ENCODE measurements at regions not wholly inside any gene's neighbourhood (a gene's known extent, or its start where the extent isn't known, plus 50 kb on each side); places are given as distances from the start of the nearest gene placed in this dataset.
A peak's percentile ranks its signal among the peaks of the same experiment; 100 is the strongest.
"Not testable (repeated sequence)": the region's sequence is repeated elsewhere in the genome, so short reads cannot be mapped to it uniquely, and the experiment has no call there.

DNA sequence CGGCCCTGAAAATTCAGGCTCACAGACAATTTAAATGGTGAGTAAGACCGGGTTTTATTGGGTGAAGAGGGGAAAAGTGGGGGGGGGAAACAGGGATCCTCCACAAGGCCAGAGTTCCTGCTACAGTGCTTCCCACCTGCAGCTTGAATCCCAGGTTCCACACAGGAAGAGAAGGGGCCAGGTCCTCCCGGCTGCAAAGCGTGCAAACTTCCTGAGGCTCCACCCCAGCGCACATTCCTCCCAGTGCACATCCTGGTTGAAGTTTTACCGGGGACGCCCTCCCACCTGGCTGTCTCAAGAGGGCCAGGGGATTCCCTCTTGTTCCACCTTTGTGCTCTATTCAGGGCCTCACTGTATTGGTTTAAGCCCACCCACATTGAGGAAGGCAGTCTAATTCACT, 347.7 kb upstream of the REG3G start:
- DNase-seq (ENCODE audit: low read depth in 4 of 4, low spot score in 2 of 4) = no peak

DNA sequence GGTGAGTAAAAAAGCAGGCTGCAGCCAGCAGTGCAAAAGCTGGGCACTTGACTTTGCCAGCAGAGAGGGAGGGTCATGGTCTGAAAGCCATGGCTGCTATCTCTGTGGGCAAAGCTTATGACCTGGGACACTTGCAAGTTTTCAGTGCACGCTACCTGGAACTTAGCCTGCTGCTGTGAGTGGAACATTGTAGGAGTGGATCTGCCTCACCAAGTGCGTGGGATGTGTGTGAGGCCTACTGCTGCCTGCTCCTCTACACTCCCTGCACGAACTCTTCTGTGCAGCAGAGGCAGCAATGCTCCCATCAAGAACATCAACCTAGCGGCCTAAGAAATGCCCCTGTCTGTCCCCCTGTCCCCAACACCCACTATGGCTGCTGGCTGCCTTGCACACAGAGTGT, 344.1 kb upstream of the REG3G start:
- DNase-seq (ENCODE audit: low read depth in 4 of 4, low spot score in 2 of 4) = no peak

GRCh38 chr2:78682781-78683180, 342.7 kb upstream of the REG3G start:
- no peak for DNase-seq (ENCODE audit: low read depth in 4 of 4, low spot score in 2 of 4)

DNA sequence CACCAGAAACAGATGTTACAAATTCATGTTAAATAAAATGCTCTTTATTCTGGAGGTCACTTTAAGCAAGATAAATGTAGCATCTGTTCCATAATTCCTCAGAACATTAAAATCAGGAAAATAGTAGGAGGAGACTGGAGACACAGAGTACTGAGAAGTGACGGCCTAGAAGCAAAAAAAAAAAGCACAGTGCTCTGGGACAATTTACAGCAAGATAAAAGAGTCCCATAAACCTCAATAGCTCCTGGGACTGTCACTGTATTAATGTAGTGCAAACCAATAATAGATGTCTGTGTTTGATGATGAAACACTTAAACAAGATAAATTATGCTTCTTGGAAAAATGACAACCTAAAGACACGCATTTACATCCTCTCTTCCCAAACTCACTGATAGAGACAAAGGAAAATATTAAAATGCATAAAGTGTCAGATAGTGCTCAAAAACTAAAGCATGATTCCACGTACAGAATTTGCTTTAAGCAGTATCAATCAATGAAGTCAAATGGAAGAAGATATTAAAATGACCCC, 338.8 kb upstream of the REG3G start:
- peak in 1 of 4 donors; percentile 7 for DNase-seq (ENCODE audit: low read depth in 4 of 4, low spot score in 2 of 4)

DNA sequence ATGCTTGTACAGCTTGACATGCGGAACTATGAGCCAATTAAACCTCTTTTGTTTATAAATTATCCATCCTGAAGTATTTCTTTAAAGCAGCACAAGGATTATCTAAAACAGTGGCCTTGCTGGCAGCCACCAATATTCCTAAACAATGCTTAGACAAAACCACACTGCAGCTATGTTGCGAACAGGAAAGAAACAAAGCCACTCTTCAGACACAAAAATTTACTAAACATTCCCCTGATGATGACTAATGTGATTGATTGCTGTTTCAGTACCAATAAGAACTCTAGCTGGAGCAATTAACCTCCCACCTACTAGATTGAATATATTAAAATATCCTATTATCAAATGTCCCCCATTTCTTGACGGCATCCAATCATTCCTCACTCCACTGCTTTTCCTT, 325.8 kb upstream of the REG3G start:
- no peak for DNase-seq (ENCODE audit: low read depth in 4 of 4, low spot score in 2 of 4)

- DNase-seq (ENCODE audit: low read depth in 4 of 4, low spot score in 2 of 4) = no peak
These were observed 324.0 kb upstream of the REG3G start for GRCh38 chr2:78701546-78701945.

- DNase-seq (ENCODE audit: low read depth in 4 of 4, low spot score in 2 of 4) = no peak
These were observed 317.6 kb upstream of the REG3G start for GRCh38 chr2:78707776-78708386.

DNA sequence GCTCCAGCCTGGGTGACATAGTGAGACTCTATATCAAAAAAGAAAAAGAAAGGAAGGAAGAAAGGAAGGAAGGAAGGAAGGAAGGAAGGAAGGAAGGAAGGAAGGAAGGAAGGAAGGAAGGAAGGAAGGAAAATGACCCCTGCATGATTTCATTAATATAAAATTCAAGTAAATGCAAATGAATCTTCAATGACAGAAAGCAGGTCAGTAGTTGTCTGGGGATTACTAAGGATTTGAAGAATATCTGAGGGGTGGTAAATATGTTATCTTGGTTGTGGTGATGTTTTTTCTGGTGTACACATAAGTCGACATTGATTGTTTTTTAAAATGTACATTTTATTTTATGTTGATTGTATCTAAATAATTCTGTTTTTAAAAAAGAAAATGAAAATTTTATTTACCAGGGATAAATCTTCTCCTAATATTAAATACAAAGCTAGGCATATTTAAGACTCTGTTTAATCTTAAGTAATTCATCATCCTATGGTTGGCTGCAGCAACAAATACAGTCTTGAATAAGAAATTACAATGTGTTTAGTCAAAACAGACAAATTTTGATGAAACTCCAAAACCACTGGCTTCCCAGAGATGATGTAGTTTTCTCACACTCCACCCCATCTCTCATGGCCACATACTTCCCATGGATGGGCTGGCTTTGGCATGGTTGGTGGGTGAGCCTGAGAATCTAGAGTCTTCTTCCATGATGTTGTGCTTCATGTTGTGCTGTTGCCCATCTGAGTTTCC, 314.7 kb upstream of the REG3G start:
- no peak for DNase-seq (ENCODE audit: low read depth in 4 of 4, low spot score in 2 of 4)

DNA sequence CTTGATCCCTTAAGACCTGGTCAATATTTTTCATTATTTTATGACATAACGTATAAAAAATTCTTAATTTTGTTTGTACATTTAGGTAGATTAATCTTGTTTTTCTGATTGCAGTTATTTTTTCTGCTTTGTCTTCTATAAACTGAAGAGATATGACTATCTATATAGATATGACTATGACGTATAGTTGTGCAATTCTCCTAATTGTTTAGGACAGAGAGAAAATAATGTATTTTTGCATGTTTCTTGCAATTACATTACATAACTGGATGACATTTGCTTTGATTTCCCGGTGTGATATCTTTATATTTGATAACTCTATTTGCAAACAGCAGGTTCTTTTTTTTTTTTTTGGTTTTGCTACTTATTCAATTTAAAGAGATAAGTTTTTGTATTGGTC, 310.2 kb upstream of the REG3G start:
- no peak for DNase-seq (ENCODE audit: low read depth in 4 of 4, low spot score in 2 of 4)

GRCh38 chr2:78718024-78718423, 307.5 kb upstream of the REG3G start:
- no peak for DNase-seq (ENCODE audit: low read depth in 4 of 4, low spot score in 2 of 4)

DNA sequence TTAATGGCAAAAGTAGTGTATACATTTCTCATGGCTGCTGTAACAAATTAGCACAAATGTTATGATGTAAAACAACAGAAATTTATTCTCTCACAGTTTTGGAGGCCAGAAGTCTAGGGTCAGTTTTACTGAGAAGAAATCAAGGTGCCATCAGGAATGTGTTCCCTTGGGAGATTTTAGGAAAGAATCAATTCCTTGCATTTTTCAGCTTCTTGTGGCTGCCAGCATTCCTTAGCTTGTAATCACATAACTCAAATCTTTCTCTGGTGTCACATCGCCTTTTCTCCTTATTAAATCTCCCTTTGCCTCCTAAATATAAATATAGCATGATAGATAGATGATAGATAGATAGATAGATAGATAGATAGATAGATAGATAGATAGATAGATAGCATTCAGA, 307.0 kb upstream of the REG3G start:
- no peak for DNase-seq (ENCODE audit: low read depth in 4 of 4, low spot score in 2 of 4)

GRCh38 chr2:78721355-78722033, 304.0 kb upstream of the REG3G start:
- DNase-seq (ENCODE audit: low read depth in 4 of 4, low spot score in 2 of 4) = no peak

DNA sequence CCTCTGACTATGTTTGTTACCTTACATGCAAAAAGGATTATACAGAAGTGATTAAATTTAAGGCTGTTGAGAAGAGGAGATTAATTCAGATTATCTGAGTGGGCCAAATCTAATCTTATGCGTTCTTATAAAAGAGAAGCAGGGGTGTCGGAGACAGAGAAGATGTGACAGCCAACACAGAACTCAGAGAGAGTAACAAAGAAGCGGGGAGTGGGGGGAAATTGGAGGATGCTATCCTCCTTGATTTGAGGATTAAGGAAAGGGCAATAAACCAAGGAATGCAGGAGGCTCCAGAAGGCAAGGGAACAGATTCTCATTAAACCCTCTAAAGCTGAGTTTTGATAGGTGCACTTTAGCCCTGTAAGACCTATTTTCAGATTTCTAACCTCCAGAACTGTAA, 291.3 kb upstream of the REG3G start:
- DNase-seq (ENCODE audit: low read depth in 4 of 4, low spot score in 2 of 4) = no peak

GRCh38 chr2:78739282-78739681, 286.2 kb upstream of the REG3G start:
- no peak for DNase-seq (ENCODE audit: low read depth in 4 of 4, low spot score in 2 of 4)

DNA sequence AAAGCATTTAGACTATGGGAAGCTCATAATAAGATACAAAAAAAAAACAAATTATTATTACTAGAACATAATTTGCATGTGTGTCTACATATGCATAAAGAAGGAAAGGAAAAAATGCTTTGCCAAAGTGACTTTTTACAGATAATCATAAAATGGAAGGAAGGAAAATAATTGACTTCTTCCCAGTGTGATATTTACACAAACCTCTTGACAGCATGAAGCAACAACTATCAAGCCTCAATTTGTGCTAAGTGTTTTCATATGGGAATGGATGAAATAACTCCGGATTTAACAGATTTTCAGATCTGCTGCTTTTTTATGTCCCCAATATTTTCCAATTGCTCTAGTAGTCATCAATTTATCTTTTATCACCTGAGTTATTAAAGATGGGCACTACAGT, 275.9 kb upstream of the REG3G start:
- no peak for DNase-seq (ENCODE audit: low read depth in 4 of 4, low spot score in 2 of 4)

- DNase-seq (ENCODE audit: low read depth in 4 of 4, low spot score in 2 of 4) = no peak
These were observed 275.3 kb upstream of the REG3G start for GRCh38 chr2:78750219-78750618.

GRCh38 chr2:78754930-78755329, 270.6 kb upstream of the REG3G start:
- DNase-seq (ENCODE audit: low read depth in 4 of 4, low spot score in 2 of 4) = no peak

GRCh38 chr2:78757191-78757590, 268.3 kb upstream of the REG3G start:
- no peak for DNase-seq (ENCODE audit: low read depth in 4 of 4, low spot score in 2 of 4)

DNA sequence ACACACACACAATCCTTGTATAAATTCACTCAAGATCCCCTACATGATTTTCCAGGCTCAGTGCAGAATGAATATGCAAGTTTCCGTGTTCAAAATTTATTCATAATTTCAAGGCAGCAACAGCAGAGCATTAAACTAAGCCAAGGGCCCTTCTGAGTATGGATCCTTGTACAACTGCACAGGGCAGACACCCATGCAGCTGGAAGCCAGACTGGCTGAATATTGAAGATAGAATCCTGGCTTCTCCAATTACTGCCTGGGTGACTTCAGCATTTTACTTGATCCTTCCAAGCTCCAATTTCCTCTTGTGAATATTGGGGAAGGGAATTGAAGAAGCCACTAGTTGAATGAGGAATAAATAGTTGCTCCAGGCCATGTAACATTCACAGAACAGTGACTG, 267.9 kb upstream of the REG3G start:
- DNase-seq (ENCODE audit: low read depth in 4 of 4, low spot score in 2 of 4) = no peak

DNA sequence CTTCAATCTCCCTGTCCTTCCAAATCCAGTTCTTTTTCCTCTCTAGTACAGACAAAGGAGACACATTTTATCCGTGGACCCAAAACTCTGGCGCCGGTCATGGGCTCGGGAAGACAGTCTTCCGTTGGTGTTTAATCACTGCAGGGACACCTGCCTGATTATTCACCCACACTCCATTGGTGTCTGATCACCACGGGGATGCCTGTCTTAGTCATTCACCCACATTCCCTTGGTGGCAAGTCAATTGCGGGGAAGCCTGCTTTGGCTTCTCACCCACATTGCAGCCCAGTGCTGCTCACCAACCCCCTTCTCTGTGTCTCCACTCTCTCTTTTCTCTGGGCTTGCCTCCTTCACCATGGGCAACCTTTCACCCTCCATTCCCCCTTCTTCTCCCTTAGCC, 266.7 kb upstream of the REG3G start:
- not testable (repeated sequence) for DNase-seq (ENCODE audit: low read depth in 4 of 4, low spot score in 2 of 4)

GRCh38 chr2:78766459-78766858, 259.0 kb upstream of the REG3G start:
- DNase-seq (ENCODE audit: low read depth in 4 of 4, low spot score in 2 of 4) = no peak

DNA sequence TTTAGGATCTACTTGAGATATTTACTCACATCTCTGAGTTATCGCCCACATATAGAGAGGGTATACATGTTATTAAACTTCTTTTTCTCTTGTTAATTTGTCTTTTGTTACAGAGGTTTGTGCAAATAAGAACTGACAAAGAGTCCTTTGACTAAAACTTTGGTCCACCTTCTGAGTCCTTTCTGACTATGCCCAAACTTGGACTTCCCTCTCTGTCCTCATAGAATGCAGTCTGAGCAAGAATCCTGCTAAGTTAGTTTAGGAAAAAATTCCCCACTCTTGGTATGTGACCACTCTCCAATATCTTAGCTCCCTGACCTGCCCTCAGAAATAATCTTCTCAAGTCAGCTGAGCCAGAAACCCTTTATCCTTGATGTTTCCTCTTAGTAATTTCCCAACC, 257.5 kb upstream of the REG3G start:
- no peak for DNase-seq (ENCODE audit: low read depth in 4 of 4, low spot score in 2 of 4)
